ENCODE measurements at regions not wholly inside any gene's neighbourhood (a gene's known extent, or its start where the extent isn't known, plus 50 kb on each side); places are given as distances from the start of the nearest gene placed in this dataset.

DNA sequence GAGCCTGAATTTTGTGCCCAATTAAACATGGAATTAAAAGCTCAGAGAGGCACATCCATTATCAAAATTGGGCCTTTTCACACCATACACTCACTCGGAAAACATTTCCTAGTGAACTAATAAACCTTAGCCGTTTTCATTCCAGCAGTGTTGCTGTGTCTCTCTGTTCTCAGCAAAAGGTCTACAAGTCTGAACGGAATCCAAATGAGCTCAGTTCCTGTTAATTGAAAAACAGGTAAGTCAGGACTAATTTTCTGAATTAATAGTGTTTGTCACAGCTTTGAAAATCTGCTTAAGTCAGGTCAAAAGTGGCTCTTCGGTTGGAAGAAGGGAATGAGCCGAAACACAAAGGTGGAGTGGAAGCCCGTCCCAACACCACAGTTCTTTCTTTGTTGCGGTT lies 163.3 kb upstream of the RALGAPA2 start:
- Histone ChIP-seq H3K4me1 (ENCODE audit: insufficient read depth, poor library complexity, severe bottlenecking) (no peaks in the 10 kb centered on the region), H3K36me3 (ENCODE audit: low read depth) (no peaks in the 10 kb centered on the region), H3K4me3 (ENCODE audit: severe bottlenecking) (no peak overlapping the region), H3K9me3 (ENCODE audit: severe bottlenecking) (no peaks in the 10 kb centered on the region), H3K27ac (ENCODE audit: poor library complexity, severe bottlenecking) (no peak overlapping the region), H3K27me3 (ENCODE audit: insufficient read depth, poor library complexity, severe bottlenecking) (peaks cover 25% of the 10 kb centered on the region)
- DNase-seq (ENCODE audit: low spot score) (no peak), ATAC-seq (ENCODE audit: low read depth) (no peak)
- TF ChIP-seq, protein P1, sequence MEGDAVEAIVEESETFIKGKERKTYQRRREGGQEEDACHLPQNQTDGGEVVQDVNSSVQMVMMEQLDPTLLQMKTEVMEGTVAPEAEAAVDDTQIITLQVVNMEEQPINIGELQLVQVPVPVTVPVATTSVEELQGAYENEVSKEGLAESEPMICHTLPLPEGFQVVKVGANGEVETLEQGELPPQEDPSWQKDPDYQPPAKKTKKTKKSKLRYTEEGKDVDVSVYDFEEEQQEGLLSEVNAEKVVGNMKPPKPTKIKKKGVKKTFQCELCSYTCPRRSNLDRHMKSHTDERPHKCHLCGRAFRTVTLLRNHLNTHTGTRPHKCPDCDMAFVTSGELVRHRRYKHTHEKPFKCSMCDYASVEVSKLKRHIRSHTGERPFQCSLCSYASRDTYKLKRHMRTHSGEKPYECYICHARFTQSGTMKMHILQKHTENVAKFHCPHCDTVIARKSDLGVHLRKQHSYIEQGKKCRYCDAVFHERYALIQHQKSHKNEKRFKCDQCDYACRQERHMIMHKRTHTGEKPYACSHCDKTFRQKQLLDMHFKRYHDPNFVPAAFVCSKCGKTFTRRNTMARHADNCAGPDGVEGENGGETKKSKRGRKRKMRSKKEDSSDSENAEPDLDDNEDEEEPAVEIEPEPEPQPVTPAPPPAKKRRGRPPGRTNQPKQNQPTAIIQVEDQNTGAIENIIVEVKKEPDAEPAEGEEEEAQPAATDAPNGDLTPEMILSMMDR (IDR thresholded peaks at IDR 0.05; ENCODE audit: poor library complexity, severe bottlenecking), result no peak

DNA sequence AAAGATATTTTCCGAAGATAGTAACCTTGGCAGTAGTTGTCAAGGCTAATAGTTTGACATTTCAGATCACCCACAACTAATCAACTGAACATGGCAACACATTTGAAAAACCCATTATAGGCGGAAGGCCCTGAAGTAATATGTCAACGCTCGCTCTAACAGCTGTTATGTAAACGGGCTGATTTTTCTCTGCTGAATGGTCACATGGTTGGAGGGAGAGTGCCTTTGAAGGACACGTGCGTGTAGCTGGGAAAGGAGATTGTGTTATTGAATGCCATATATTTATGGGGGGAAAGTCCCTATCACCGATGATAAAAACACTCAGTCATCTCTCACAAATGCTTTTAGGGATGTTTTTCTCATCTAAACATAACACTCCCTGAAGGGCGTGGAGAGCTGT lies 160.0 kb upstream of the RALGAPA2 start:
- Histone ChIP-seq H3K36me3 (ENCODE audit: low read depth) (no peaks in the 10 kb centered on the region), H3K9me3 (ENCODE audit: severe bottlenecking) (no peaks in the 10 kb centered on the region), H3K27me3 (ENCODE audit: insufficient read depth, poor library complexity, severe bottlenecking) (peaks cover 30% of the 10 kb centered on the region), H3K4me1 (ENCODE audit: insufficient read depth, poor library complexity, severe bottlenecking) (no peaks in the 10 kb centered on the region), H3K27ac (ENCODE audit: poor library complexity, severe bottlenecking) (no peak overlapping the region), H3K4me3 (ENCODE audit: severe bottlenecking) (no peak overlapping the region)
- DNase-seq (ENCODE audit: low spot score) (no peak), ATAC-seq (ENCODE audit: low read depth) (no peak)
- TF ChIP-seq, protein P1 (IDR thresholded peaks at IDR 0.05; ENCODE audit: poor library complexity, severe bottlenecking), result no peak

DNA sequence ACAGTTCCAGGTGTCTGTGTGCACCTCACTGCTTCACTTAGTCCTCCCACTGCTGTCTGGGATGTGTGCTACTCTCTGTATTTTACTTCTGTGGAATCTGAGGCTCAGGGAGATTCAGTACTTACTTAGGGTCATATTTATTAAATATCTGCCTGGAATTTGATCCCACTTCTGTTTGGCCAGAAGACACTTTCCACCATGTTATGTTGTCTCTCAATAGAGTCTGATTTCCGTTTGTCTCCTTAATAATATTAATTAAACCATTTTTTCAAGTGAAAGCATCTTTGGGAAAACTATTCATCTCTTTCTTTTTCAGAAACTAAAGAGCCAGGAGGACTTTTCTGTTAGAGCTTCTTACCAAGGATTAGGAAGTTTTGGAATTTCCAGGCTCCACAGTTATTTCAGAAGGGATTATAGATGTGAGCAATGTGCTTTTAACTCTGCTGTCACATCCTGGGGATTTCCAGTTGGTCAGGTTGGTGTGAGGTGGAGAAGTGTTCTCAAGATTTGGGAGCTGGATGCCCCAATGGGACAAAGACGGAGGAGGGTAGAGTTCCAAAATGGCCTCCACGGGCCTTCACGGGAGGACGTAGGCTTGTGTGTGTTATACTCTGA lies 156.8 kb upstream of the RALGAPA2 start:
- no peak overlapping the region for H3K27ac ChIP-seq (ENCODE audit: poor library complexity, severe bottlenecking)
- DNase-seq (ENCODE audit: low spot score) (no peak), ATAC-seq (ENCODE audit: low read depth) (no peak)
- TF ChIP-seq, protein P1 (IDR thresholded peaks at IDR 0.05; ENCODE audit: poor library complexity, severe bottlenecking), result no peak
- H3K27me3 ChIP-seq (ENCODE audit: insufficient read depth, poor library complexity, severe bottlenecking), result peaks cover 21% of the 10 kb centered on the region
- no peaks in the 10 kb centered on the region for H3K36me3 ChIP-seq (ENCODE audit: low read depth)
- H3K4me1 ChIP-seq (ENCODE audit: insufficient read depth, poor library complexity, severe bottlenecking), result no peaks in the 10 kb centered on the region
- H3K9me3 ChIP-seq (ENCODE audit: severe bottlenecking), result no peaks in the 10 kb centered on the region
- H3K4me3 ChIP-seq (ENCODE audit: severe bottlenecking), result no peak overlapping the region

DNA sequence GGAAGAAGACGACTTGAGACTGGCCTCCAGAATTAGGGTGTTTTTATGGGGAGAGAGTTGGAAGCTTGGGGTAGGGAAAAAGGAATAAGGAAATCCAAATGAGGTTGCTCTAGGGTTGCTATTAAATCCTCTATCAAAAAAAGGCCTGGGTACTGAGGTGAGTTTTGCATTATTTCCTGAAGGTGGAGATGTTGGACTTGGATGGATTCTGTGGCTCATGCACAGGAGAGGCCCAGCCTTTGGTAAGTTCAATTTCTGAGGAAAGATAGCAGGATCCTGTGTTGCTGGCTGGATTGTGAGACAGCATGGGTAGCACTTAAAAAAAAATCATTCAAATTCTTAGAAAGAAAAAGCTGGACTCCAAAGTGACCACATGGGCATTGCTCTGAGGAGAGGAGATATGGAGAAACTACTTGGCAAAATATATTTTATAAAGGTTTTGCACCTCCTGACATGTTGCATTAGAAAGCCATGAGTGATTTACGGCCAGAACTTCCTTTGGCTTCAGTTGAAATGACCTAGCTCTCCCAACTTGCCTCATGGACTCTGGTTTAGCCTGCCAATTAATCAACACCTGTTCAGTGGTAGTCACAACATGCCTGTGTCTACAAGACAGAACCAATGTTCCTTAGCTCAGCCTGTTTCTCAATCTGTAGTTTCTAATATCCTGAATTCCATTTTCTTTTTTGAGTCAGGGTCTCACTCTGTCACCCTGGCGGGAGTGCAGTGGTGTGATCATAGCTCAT lies 152.1 kb upstream of the RALGAPA2 start:
- no peak for DNase-seq (ENCODE audit: low spot score)
- Histone ChIP-seq H3K27ac (ENCODE audit: poor library complexity, severe bottlenecking) (no peak overlapping the region), H3K4me3 (ENCODE audit: severe bottlenecking) (no peak overlapping the region), H3K27me3 (ENCODE audit: insufficient read depth, poor library complexity, severe bottlenecking) (no peaks in the 10 kb centered on the region), H3K4me1 (ENCODE audit: insufficient read depth, poor library complexity, severe bottlenecking) (no peaks in the 10 kb centered on the region), H3K9me3 (ENCODE audit: severe bottlenecking) (no peaks in the 10 kb centered on the region), H3K36me3 (ENCODE audit: low read depth) (no peaks in the 10 kb centered on the region)
- TF ChIP-seq, protein P1 (IDR thresholded peaks at IDR 0.05; ENCODE audit: poor library complexity, severe bottlenecking), result peak; percentile 61
- peak; percentile 54 for ATAC-seq (ENCODE audit: low read depth)
